Right hindlimb (tissue), 1 donor: ENCODE measurements at regions not wholly inside any gene's neighbourhood (a gene's known extent, or its start where the extent isn't known, plus 50 kb on each side); places are given as distances from the start of the nearest gene placed in this dataset.
A peak's percentile ranks its signal among the peaks of the same experiment; 100 is the strongest.

Experiments used
- DNase-seq: peaks from one replicate; pipeline ENCODE4 v3.0.0-alpha.2; 2018

DNA sequence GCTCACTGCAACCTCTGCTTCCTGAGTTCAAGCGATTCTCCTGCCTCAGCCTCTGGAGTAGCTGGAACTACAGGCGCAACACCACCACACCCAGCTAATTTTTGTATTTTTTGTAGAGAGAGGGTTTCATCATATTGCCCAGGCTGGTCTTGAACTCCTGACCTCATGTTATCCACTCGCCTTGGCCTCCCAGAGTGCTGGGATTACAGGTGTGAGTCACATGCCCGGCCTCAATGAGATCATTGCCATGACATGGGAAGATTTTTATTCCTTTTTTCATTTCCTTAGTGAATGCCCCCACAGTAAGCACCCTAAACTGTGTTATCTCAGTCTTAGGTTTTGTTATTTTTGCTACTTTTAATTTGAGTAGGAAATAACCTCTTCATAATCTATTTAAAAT is 977.9 kb downstream of the BRINP3 start:
- DNase-seq = no peak

DNA sequence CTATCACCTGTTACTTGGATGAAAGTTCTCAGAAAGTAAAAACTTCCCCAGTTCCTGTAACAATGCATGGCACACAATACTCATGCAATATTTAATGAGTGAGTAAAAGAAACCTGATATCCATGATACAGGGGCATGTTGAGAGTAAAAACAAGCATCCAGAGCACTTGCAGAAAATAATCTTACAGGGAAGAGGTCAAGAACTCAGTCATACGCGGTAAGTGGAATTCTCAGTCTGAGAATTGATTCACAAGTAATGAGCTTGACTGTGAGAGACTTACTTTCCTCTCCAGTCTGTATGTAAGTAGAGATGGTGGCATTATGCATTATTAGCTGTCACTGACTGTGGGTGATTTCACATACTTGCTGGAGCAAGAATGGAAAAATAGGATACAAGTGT is 976.9 kb downstream of the BRINP3 start:
- no peak for DNase-seq

DNA sequence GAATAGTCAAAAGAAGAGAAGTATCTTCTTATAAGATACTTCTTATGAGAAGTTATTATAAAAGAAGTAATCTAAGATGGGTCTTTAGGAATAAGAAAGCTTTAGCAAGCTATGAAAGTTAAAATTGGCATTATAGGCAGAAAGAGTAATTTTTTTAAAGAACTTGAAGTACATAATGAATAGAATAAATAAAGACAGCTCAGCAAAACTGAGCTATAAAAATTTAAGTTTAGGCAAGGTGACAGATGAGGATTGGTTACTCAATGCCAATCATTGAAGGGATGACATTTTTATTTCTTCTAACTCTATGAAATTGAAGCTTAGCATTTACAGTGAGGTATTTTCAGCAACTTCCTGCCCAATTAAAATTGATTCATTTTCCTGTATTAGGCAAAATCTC is 966.8 kb downstream of the BRINP3 start:
- no peak for DNase-seq

DNA sequence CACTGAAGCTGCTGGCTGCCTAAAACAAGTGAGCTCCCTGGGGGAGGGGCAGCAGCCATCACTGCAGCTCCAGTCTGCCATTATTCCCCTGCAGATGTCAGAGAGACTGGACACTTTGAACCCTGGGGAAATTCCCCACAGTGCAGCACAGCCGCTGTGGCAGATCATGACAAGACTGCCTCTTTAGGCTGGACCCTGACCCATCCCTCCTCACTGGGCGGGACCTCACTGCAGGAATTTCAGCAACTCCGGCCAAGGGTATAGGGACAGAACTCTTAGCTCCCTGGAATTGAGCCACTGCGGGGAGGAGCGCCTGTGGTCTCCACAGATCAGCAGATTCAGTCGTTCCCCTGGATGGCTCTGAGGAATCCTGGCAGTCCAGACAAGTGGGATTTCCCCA is 964.6 kb downstream of the BRINP3 start:
- no peak for DNase-seq

- no peak for DNase-seq
These were observed 955.2 kb downstream of the BRINP3 start for GRCh38 chr1:189522441-189522840.

DNA sequence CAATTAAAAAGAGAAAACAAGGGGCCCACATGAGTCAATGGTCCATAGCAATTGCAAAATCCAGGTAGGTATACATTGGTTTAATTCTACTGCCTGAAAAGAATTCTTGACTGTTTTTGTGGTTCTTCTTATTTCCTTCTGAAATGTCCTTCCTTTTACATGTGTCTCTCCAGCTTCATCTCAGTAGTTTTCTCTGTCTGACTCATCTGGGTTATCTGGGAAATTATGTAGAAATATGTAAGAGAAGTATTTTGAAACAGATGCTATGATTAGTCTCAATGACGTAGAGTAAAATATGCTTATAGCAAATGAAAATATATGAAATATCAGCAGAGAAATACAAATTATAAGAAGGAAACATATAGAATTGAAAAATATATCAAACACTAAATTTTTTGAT is 953.2 kb downstream of the BRINP3 start:
- no peak for DNase-seq

DNA sequence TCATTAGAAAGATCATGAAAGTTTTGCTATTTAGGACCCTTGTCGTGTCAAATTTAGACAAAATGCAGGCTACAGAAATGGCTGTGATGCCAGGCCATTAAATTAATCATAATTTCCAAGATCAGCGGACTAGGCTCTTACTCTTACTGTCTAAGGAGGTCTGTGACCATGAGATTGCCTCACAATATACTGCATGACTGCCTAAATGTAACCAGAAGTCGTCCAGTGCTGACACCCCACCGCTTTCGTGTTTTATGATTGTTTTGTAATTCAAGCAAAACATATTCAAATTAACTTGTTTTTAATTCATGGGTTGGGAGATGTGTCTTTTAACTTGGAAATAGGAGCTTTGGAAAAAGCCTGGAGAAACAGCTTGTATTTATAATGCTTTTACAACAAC is 947.5 kb downstream of the BRINP3 start:
- no peak for DNase-seq

- DNase-seq = no peak
These were observed 939.4 kb downstream of the BRINP3 start for GRCh38 chr1:189538271-189538670.

DNA sequence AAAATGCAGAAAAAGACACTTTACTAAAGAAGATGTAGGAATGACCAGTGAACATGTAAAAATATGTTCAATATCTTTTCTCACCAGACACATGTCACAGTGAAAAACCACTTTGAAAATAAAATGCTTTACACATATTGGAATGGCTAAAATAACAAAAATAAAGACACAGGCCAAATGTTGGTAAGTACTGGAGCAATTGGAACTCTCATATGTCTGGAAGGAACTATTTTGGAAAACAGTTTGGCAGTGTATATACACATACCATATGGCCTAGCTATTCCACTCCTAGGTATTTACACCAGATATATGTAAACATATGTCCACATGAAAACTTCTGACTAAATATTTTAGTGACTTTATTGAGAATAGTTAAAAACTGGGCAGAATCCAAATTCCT is 927.2 kb downstream of the BRINP3 start:
- DNase-seq = no peak

DNA sequence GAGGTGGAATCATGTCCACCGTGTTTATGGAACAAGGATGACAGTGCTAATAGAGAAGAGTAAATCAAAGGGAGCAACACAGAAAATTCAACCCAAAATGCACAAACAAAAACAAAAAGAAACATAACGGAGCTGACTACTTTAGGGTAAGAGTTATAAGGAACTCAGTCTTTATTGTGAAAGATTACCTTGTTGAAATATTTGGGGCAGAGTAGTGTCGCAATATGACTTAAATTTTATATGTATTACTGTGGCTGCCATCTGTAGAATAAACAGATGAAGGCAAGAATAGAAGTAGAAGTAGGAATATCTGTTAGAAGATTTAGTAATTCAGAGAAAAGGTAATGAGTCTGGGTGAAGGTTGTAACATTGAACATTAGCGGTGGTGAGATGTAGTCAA is 913.9 kb downstream of the BRINP3 start:
- no peak for DNase-seq

- DNase-seq = no peak
These were observed 909.8 kb downstream of the BRINP3 start for GRCh38 chr1:189567890-189568289.

- no peak for DNase-seq
These were observed 881.5 kb downstream of the BRINP3 start for GRCh38 chr1:189596197-189596596.

- no peak for DNase-seq
These were observed 880.6 kb downstream of the BRINP3 start for GRCh38 chr1:189597083-189597482.

GRCh38 chr1:189605226-189605625 is 872.4 kb downstream of the BRINP3 start:
- DNase-seq = no peak

DNA sequence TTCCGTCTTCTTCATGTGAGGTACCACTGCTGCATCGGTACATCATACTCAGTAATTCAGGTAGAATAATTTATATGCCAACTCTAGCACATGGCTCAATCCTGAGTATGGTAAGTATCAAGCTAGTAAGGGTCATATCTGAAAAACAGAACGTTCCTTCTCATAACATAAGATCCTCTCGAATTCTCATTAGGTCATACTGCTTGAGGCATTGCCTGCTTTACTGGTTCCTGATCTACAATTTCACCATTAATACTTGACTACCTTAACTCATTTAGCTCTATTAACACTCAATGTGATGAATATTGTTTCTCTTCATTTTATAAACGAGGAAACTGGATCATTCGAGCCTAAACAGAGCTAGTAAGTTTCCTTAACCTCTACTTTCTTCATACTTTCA is 871.6 kb downstream of the BRINP3 start:
- DNase-seq = no peak

GRCh38 chr1:189606795-189607476 is 870.7 kb downstream of the BRINP3 start:
- DNase-seq = no peak

DNA sequence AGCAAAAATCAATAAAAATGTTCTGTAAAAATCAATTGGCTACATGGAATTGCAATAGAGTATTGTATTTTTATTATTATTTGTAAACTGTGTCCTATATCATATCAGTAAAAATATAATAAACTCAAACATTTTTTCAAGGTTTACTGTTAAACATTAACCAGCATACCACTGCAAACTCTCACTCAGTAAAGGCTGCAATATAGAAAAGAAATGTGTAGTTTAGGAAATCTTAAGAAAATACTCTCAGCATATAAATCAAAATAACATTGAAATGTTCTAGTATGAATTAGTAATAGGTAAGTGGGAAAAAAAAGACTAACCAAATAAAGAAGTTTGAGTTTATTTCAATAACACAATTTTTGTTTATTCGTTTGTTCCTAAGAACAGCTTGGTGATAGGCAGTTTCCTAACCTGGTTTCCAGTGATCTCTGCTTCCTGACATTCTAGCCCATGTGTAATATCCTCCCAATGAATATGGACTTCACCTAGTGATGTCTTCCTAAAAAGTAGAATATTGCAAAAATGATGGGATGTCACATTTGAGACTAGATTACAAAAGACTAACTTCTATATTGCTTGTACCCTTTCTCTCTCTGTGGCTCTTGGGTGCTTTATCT is 870.1 kb downstream of the BRINP3 start:
- DNase-seq = no peak

GRCh38 chr1:189609167-189609566 is 868.5 kb downstream of the BRINP3 start:
- DNase-seq = no peak

DNA sequence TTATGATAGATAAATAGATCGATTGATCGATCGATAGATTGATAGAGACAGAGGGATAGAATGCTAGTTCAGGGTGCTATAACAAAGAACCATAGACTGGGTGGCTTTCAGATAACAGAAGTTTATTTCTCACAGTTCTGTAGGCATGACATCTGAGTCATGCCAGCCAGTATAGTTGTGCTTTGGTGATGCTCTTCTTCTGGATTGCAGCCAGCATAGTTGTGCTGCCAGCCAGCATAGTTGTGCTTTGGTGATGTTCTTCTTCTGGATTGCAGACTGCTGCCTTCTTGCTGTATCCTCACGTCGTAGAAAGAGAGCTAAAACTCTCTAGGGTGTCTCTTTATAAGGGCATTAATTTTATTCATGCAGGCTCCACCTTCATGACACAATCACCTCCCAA is 860.8 kb downstream of the BRINP3 start:
- peak; percentile 19 for DNase-seq

GRCh38 chr1:189619682-189620332 is 857.9 kb downstream of the BRINP3 start:
- no peak for DNase-seq

GRCh38 chr1:189620471-189620870 is 857.2 kb downstream of the BRINP3 start:
- no peak for DNase-seq

DNA sequence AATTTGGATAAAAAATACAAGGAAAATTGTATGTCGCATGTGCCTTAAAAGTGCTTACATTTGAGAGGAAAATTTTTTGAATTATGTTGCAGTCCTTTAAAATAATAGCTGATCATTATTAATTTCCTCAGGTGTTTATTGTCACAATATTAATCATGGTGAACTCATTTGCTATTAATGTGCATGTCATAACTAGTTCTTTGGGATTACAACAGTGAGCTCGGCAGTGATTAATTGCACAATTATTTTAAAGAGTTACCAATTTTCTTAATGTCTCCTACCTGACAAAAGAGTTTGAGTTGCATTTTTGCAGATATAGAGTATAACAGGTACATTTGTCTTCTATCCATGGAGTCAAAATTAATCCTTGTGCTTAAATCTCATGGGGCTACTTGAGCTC is 854.3 kb downstream of the BRINP3 start:
- no peak for DNase-seq

GRCh38 chr1:189627427-189627826 is 850.2 kb downstream of the BRINP3 start:
- no peak for DNase-seq

GRCh38 chr1:189628857-189629256 is 848.8 kb downstream of the BRINP3 start:
- DNase-seq = no peak

DNA sequence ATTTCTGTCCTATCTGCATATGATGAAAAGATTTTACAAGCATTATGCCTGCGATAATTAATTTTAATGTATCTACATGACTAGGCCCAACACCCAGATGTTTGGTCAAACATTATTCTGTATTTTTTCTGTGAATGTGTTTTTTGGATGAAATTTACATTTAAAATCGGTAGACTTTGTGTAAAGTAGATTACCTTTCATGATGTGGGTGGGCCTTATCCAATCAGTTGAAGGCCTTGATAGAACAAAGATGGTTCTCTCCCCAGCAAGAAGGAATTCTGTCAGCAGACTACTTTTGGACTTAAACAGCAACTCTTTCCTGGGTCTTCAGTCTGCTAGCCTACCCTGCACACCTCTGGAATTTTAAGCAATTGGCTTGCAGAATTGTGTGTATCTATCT is 844.0 kb downstream of the BRINP3 start:
- DNase-seq = no peak
